GM19438 (cell line): ENCODE measurements at regions not wholly inside any gene's neighbourhood (a gene's known extent, or its start where the extent isn't known, plus 50 kb on each side); places are given as distances from the start of the nearest gene placed in this dataset.
"Not testable (repeated sequence)": the region's sequence is repeated elsewhere in the genome, so short reads cannot be mapped to it uniquely, and the experiment has no call there.

Experiments used
- ATAC-seq: cut with Tn5 transposase; IDR thresholded peaks from one replicate; pipeline ENCODE4 v1.9.1; 2021; ENCODE audit warnings: low read depth; ENCODE audit not compliant: unreplicated experiment

DNA sequence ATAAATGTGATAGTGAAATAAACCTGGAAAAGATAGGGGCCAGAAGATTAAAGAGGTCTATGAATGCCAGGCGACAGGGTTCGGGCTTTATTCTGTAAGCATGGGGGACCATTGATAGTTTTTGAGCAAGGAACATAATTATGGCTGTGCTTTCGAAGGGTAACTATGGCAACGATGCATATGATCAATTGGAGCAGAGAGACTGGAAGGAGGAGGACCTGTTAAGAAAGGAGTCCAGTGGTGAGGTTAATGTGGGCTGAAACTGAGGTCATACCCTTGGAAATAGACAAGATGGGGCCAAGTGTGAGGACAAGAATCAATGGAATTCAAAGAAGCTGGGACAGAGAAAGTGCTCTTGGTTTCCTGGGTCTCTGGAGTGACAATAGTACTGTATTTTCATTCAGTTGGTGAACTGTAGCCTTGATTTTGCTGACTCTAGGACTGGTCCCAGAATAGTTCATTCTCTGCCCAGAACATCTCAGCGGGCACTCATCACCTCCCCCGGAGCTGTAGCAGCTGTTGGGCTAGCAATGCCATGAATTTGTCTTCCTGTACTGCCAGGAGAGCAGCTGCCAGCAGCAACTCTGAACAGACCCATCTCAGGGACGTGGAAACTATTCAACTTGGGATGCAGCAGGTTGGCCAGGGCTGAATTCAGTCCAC is 108.4 kb downstream of the SRGAP2 start:
- not testable (repeated sequence) for ATAC-seq

DNA sequence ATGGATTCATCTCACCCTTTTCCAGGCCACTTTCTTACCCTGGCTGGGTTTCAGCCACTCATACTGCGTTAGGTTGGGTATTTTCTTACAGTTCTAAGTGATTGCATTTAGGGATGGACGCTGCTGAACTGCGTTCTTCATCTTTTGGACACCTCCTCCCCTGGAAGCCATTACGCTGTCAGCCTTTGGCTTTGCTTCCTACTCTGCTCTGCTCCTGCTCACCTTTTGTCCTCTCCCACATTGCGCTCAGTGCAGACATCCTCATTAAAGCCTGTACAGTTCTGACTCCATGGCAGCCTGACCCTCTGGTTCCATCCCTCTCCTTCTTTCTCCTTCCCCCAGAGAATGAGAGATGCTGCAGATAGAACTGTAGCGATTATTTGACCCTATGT is 108.9 kb downstream of the SRGAP2 start:
- ATAC-seq, result not testable (repeated sequence)

DNA sequence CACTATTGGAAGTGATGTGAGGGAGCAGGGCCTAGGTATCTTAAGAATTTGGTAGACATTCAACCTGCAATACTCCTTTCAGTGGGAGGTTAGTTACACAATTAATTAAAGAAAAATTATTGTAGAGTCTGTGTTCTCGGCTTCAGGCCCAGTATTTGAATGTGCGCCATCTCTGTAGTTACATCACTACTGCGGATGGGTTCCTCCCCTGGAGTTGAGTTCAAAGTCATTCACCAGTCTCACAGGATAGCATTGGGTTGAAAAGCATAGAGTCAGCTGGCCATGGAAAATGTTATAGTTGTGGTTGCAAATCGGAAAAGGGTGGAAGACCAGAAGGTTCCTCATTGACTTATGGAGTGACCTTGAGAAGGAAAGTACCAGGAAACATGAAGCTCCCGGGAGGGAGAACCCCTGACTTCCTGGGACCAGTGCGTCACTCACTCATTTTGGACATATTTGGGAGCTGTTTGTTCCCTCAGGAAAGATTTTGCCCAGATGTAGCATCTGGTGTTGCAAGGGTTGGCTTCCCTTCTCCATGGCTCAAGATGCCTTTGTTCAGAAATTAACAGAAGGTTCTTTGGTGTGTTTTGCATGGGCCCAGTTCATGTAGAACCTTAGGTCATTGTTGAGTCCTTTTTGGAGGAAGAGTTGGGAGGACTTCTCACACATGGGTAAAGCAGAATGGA is 111.8 kb downstream of the SRGAP2 start:
- not testable (repeated sequence) for ATAC-seq

DNA sequence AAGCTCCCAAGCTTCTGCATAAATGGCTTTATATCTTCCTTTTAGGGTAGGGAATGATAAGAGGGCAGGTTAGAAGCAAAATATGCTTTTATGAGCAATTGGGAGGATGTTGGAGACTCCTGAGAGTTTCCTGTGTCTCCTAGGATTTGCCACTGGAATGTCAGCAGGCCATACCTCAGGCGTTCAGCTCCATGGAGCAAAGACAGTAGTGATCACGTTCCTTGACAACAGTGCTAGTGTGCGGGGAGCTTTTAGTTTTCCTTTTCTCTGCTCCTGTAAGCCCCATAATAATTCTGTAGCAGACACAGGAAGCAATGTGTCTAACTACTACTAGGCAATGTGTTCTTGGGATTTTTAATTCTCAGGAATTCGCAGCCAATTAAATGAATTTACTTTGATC is 113.6 kb downstream of the SRGAP2 start:
- ATAC-seq, result not testable (repeated sequence)

DNA sequence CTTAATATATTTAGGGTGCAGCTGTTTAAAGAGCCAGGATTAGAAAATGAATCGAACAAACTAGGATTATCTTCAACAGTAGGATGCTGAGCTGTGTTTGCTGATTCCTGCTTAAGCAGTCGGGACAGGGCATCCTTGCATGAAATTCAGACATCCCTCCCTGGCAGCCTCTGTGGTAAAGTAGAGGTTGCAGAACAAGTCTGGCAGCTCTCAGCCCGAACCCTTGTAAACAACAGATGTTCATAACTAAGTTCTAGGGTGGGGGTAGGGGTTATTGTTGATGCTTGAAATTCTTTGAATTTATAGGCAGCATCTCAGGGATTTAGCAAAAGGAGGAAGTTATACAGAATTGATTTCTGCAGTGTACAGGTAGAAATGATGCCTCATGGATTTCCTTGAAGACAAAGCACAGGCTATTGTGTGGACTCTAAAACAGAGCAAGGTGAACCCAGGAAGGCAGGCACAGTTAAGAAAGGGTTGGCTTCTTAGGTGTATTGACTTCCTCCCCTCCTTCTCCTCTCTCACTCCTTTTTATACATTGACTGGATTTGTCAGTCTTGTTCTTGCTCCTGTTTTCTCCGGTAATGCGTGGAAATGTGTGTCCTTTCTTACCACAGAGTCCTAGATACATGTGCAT is 114.7 kb downstream of the SRGAP2 start:
- ATAC-seq, result not testable (repeated sequence)

DNA sequence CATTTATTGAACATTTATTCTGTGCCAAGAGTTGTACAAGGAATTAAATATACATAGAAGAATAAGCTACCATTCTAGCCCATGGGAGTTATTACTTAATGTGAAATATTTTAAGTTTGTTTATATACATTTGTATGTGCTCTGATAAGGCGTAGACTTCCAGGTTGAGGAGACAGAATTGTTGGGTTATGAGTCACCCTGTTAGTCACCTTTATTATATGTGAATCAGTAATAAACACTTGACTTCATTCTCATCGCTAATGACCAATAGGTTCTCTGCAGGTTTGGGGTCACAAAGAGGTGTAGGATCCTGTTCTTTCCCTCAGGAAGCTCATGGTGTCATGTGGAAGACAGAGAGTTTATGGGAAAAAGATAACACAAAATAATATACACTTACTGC is 116.9 kb downstream of the SRGAP2 start:
- ATAC-seq, result not testable (repeated sequence)

DNA sequence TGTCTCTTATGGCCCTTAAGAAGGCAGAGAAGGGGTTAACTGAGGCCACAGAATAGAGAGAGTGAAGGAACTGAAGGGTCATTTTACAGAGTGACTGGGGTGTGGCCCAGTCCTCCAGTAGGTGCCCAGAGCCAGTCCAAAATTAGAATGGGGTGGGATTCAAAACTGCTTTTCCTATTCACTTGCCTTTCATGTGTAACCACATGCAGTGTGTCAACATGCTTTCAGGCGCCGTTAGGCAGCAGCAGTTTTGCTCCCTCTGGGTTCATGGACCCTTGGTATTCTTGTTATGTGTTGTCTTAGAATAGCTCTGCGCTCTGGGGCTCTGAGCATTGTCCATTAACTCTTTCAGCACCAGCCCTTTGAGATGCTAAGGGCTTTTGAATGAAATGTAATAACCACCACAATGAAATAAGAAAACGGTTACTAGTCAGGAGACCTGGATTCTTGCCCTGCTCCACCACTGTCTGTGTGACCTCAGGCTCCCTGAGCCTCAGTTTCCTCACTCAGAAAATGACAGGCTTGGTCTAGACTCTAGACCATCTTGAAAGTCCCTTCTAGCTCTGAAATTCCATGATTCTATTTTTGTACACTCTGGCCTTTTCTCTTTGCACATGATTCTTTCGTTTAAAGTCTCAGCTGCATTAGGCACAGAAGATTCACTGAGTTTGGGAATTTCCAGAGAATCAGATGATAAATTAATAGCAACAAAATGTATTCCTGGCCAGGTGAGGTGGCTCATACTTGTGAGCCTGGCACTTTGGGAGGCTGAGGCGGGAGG is 123.0 kb downstream of the SRGAP2 start:
- not testable (repeated sequence) for ATAC-seq

DNA sequence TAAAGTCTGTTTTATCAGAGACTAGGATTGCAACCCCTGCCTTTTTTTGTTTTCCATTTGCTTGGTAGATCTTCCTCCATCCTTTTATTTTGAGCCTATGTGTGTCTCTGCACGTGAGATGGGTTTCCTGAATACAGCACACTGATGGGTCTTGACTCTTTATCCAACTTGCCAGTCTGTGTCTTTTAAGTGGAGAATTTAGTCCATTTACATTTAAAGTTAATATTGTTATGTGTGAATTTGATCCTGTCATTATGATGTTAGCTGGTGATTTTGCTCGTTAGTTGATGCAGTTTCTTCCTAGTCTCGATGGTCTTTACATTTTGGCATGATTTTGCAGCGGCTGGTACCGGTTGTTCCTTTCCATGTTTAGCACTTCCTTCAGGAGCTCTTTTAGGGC is 128.3 kb downstream of the SRGAP2 start:
- not testable (repeated sequence) for ATAC-seq

DNA sequence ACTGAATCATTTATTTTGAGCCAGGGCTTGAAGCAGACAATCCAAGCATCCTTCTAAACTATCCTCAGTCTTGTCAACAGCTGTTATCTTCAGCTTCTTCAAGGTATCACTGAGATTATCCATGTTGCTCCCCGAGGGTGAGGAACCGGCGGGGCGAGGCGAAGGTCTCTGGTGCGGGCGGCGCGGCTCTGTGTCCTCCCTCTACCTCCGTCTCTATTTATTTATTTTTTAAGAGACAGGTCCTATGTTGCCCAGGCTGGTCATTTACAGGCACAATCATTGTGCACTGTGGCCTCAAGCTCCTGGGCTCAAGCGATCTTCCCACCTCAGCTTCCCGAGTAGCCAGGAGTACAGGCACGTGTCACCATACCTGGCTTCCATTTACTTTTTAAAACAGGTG is 130.0 kb downstream of the SRGAP2 start:
- not testable (repeated sequence) for ATAC-seq

DNA sequence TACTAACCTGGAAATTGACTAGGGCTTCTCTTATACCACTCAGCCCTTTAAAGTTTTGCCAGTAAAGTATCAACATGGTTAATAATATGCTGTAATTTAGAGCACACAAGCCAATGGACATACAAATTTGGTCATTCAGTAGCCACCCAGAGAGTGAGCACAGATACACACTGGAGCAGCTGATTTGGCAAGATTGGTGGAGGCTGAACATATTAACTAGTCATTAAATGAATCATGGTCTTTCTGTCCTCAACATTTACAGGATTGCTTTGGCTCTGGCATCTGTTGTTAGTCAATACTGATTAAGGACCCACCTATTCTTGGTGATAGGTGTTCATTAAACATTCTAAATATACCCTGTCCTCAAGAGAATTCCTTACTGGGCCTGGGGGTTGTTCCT is 130.6 kb downstream of the SRGAP2 start:
- ATAC-seq, result not testable (repeated sequence)

DNA sequence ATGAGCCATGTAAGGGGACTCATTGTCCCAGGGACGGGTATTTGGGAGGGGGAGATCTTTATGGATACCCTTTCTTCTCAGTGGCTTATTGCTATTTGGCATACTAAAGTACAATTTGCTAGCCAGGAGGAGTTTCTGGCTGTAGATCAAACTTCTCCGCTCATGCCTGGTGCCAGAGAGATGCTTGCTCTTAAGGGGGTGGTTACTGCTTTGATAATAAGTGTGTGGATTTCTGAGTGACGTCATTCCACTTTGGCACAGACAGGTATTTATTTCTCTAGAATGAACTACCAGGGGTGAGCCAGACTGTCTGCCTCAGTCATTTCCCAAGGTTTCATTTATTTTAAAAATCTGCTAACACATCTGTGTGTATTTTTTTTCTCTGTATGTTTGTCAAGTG is 131.1 kb downstream of the SRGAP2 start:
- not testable (repeated sequence) for ATAC-seq

DNA sequence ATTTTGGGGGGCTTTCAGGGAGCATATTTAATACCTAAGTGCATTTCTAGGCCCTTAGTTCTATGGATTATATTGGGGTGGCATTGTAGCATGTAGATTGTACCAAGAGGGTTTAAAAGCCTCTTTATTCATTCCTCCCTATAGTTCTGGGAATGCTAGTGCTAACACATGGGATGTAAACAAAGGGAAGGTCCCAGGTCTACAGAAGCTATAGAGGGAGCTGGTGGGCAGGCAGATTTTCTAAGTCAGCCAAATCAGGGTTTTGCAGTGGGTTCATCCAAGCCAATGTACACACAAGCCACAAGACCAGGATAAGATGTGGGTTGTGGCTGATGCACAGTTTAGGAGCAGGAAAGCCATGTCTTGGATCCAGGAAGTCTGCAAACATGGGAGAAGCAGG is 131.8 kb downstream of the SRGAP2 start:
- not testable (repeated sequence) for ATAC-seq

DNA sequence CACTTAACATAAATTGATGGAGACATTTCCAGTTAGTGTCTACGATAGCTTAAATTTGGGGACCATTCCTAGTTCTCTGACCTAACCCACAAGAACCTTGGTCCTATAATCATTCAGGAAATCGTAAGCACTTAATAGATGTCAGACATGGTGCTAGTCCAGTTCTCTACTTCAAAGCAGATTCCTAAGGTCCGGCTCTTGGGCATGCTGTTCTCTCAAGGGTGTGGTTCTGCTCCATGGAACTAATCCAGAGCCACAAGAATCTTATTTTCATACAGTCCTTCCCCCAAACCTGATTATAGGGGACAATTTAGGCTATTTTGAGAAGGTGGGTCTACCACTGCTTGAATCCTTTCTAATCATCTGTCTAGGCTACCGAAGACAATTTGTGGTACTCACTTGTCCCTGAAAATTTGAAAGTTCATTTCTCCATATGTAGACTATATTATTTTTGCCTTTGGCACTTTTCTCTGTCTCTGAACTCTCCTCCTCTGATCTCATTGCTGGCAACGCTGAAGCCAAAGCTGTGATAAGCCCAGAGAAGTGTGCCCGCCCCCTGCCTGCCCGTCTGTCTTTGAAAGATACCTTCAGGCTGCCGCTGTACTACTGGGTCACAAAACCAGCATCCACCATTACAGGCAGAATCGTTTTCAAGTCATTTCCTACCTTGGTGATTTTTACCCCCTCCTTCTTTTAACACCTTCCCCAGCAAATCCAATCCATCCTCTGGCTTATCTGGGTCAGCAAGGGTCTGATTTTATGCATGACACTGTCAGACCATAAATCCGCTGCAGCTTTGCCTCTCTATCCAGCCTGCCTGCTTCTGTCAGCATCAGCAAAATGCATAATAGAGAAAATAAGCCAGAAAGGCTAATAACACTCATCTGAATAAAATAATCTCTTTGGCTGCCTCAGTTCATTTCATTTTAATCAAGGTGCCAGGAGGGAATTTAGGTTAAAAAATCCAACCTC is 132.8 kb downstream of the SRGAP2 start:
- not testable (repeated sequence) for ATAC-seq

DNA sequence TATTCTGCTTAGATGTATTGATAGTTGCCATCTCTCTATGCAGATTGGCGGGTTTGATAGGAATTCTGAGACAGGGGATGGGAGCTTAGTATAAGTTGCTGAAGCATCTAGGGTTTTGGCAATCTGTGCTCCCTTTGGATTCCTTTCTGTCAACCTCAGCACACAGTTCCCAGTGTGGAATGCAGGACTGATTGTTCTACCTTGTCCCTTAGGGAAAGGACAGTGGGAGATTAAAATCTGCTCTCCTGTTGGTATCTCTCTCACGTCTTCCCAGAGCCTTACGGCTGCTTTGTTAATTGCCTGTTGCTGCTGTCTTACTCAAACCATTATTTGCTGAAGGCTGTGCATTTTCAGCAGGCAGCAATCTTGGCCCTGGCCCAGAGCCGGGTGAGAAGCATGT is 133.3 kb upstream of the IKBKE start:
- not testable (repeated sequence) for ATAC-seq

DNA sequence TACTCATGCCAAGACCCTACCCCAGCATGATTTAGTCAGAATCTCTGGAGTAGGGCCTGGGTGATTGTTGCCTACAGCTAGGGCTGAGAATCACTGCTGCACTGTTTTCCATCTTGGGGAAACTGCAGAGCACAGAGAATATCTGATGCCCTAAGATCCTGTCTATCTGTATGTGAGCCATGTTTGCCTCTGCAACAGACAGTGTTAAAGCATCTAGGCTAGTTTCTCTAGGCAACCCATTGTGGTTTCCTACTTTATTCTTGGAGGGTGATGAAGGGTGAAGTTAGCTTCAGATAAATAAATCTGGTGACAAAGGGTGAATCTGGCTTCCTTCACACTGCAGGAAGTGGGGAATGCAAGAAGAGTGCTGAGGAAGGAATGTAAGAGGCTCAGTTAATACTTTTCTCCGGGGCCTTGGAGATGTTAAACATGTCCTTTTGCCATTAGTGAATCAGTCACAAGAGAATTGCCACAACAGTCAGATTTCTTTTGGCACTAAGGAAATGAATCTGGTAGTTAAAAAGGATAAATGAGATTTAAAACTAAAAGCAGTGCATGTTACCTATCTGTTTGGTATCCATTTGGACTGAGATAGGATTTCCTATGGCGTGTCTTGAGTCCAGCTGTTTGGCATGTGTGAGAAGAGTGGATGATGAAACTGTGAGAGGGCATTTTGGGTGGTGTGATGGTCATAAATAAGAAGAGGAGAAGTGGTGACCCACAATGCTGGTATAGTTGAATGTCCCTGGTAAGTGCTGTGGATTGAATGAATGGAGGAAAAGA is 119.6 kb upstream of the IKBKE start:
- not testable (repeated sequence) for ATAC-seq

DNA sequence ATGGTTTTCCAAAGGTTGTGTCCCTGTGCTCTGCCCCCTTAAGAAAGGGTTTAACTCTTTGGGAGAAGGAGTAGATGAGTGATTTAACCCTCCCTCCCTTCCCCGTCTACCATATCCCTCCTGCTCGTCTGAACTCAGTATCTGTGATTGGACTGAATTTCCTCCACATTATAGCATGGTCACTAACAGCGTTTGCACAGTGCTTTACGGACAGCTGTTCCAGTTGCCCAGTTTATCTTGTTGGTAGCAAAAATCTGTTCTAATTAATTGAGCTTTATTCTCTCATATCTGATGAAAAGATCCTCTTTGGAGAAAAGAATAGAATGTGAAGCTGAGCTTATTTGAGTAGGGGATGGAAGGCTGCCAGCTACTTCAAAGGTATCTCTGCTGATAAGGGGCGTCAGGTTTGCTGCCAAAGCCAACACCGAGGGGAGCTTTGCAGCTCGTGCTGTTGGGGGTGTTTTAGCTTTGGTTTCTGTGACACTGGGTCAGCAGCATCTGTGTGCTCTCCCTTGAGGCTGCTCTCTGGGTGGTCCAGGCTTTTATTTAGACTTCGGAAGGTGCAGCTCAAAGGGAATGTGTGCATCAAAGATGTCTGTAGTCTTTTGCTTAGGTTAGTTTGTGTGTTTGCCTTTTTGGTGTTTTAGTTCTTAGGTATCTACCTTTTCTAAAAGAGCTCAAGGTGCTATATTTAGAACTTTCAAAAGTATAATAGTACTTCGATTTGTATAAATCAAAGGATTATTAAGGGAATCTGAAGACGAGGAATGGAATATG is 118.8 kb upstream of the IKBKE start:
- not testable (repeated sequence) for ATAC-seq

DNA sequence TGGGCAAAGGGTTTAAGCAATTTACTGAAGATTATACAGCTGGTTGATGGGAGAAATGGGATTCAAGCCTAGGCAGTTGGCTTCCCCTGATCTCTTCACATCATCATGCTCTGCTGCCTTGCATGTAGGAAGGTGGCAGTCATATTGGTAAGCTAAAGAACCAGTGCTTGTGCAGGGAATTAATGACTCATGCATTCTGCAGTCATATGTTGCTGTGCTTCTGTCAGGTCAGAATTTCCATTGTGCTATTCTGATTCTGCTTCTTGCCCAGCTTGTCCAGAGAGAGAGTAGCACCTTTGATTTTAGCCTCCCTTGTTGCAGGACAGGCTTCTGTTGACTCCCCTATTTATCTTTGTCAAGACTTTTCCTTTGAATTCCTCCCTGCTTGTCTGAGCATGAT is 114.0 kb upstream of the IKBKE start:
- ATAC-seq, result not testable (repeated sequence)

DNA sequence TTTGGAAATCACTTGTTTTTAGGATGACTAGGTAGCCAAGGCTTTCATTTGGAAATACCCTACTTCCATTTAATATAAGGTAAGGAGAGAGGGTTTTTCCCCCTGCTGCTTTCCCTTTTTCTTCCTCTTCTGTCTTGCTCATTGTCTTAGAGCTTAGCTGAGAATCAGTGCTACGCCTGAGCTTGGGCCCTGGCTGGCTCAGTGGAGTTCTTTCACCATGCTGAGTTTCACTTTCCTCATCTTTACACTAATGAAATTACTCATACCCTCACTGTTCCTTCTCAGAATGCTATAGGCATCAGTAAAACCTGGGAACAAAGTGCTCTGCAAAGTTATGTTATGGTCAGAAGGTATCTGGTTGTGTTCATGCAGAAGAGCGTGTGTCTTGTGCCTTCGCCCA is 112.3 kb upstream of the IKBKE start:
- not testable (repeated sequence) for ATAC-seq
